Pancreas (tissue), 10 donors: ENCODE measurements at regions not wholly inside any gene's neighbourhood (a gene's known extent, or its start where the extent isn't known, plus 50 kb on each side); places are given as distances from the start of the nearest gene placed in this dataset.

ENCODE experiments used
- ATAC-seq, 4 donors: fragments of 200-7000 bp; cut with Tn5 transposase; one replicate each; pipeline versions ENCODE4 v1.8.0 to v1.9.1; 2020; ENCODE audit warnings: mild to moderate bottlenecking in 4 of 4, moderate library complexity in 4 of 4
- DNase-seq, 6 donors: peaks; one replicate each; pipeline ENCODE4 v3.0.0-alpha.2; 2020
- FAIRE-seq: peaks from 2 replicates; lab custom pipeline; 2012; peaks lifted over from hg19 to GRCh38; lab: Jason Lieb, UNC
- H3K27ac ChIP-seq, 4 donors: fragments of 200-600 bp; sonication (generic); 1 replicate in 3 of 4; 2 replicates in 1 of 4; pipeline versions ENCODE4 v1.5.0 to v1.8.0; 2020
- H3K27me3 ChIP-seq, 4 donors: fragments of 200-600 bp; one replicate each; pipeline ENCODE4 v1.8.0; 2021
- H3K36me3 ChIP-seq, 3 donors: fragments of 200-600 bp; sonication (generic) in 1 of 3; one replicate each; pipeline versions ENCODE4 v1.5.0 to v1.8.0; 2020 to 2021
- H3K4me1 ChIP-seq, 3 donors: fragments of 200-600 bp; one replicate each; pipeline ENCODE4 v1.8.0; 2021
- H3K4me3 ChIP-seq, 4 donors: fragments of 200-600 bp; sonication (generic) in 2 of 4; one replicate each; pipeline versions ENCODE4 v1.5.0 to v1.8.0; 2020 to 2021
- H3K9me3 ChIP-seq, 4 donors: fragments of 200-600 bp; one replicate each; pipeline ENCODE4 v1.8.0; 2021
- CTCF ChIP-seq, 4 donors: fragments of 200-600 bp; sonication (generic) in 3 of 4; IDR thresholded peaks; one replicate each; pipeline versions ENCODE4 v1.5.0 to v1.8.0; 2021; ENCODE audit warnings: antibody characterized with exemption in 4 of 4
- WGBS, 2 donors: extraction: QIAGEN DNeasy Blood & Tissue Kit; methylation state at CpG; one replicate each; pipeline ENCODE4 v1.1.7; 2013; 5-methylcytosine and 5-hydroxymethylcytosine counted together
- intact Hi-C, 3 donors: fragments of 100-400 bp; cut with DNase I; formaldehyde crosslinking; loops; one replicate each; pipeline versions ENCODE4 v1.11.1 to v1.14.2; 2022
- donor health status: healthy with polysubstance abuse.
- donor health status: DM: no; HTN: no; CAD: no; lungs with moderate emphysema.
- donor health status: DM: no; HTN: no; CAD: no.
- donor health status: control.
- donor health status: control.
- donor health status: Bipolar disorder and iron deficiency.
- donor health status: DM: yes; HTN: yes; CAD: no.
- donor health status: DM: no; HTN: no; CAD: no.
- donor health status: DM: no; HTN: no; CAD: no.
- donor health status: DM: yes; HTN: yes; CAD: no.

- DNase-seq (no peak), FAIRE-seq (no peak), ATAC-seq (no peak)
- 63 to 65% methylated on average over 6 of the region's 6 CpGs for WGBS, 2 donors
- Histone ChIP-seq H3K4me1 (no peaks in the 10 kb centered on the region), H3K9me3 (no peaks in the 10 kb centered on the region), H3K27ac (no peak overlapping the region), H3K36me3 (no peaks in the 10 kb centered on the region), H3K4me3 (no peak overlapping the region), H3K27me3 (no peaks in the 10 kb centered on the region)
- intact Hi-C loops = no loop called here
- TF ChIP-seq CTCF (IDR thresholded peaks at IDR 0.05) = no peak
These were observed 598.4 kb upstream of the ZNF717 start for GRCh38 chr3:76383781-76384180.

DNA sequence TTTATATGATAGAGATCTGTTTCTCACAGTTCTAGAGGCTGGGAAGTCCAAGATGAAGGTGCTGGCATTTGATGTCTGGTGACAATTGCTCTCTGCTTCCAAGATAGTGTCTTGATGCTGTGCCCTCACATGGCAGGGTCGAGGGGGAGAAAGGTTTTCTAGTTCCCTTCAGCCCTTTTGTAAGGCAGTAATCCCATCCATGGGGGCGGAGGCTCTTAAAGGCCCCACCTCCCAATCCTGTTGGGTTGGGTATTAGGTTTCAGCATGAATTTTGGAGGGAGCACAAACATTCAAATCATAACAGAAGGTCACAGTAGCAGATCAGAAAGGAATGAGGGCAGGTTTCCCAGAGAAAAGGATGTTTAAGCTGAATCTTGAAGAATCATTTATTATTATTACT, 601.7 kb upstream of the ZNF717 start:
- Histone ChIP-seq H3K27ac (no peak overlapping the region), H3K36me3 (no peaks in the 10 kb centered on the region), H3K4me3 (no peak overlapping the region), H3K9me3 (no peaks in the 10 kb centered on the region), H3K4me1 (no peaks in the 10 kb centered on the region), H3K27me3 (no peaks in the 10 kb centered on the region)
- TF ChIP-seq CTCF (IDR thresholded peaks at IDR 0.05) = no peak
- no peak for ATAC-seq
- 57 to 65% methylated on average over 2 of the region's 2 CpGs for WGBS, 2 donors
- DNase-seq = no peak
- FAIRE-seq = no peak
- intact Hi-C loops = no loop called here

- Histone ChIP-seq H3K27ac (no peak overlapping the region), H3K4me1 (no peaks in the 10 kb centered on the region), H3K27me3 (no peaks in the 10 kb centered on the region), H3K4me3 (no peak overlapping the region), H3K9me3 (no peaks in the 10 kb centered on the region), H3K36me3 (no peaks in the 10 kb centered on the region)
- no peak for ATAC-seq
- TF ChIP-seq CTCF (IDR thresholded peaks at IDR 0.05) = no peak
- FAIRE-seq = no peak
- intact Hi-C loops = no loop called here
- 47 to 55% methylated on average over 1 of the region's 1 CpG for WGBS, 2 donors
- no peak for DNase-seq
These were observed 614.8 kb upstream of the ZNF717 start for GRCh38 chr3:76400141-76400540.

DNA sequence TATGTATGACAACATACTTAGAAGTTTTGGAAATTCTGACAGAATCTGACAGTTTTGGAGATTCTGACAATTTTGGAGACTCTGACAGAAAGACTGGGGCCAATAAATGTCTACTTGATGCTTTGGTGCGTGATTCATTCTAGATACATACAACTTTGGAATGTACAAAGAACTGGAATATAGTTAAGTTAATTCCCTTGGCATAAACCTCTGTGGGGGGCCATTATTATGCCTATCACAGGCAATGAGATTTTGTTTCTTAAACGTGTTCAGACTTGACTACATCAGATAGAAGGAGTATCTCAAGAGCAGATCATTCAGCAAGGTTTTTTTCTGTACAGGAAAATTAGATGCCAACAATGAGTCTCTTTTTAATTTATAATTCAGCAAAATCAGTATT, 617.6 kb upstream of the ZNF717 start:
- WGBS, 2 donors = 36 to 43% methylated on average over 2 of the region's 2 CpGs
- DNase-seq (no peak), FAIRE-seq (no peak), ATAC-seq (no peak)
- Histone ChIP-seq H3K4me1 (no peaks in the 10 kb centered on the region), H3K27me3 (no peaks in the 10 kb centered on the region), H3K27ac (no peak overlapping the region), H3K4me3 (no peak overlapping the region), H3K36me3 (no peaks in the 10 kb centered on the region), H3K9me3 (no peaks in the 10 kb centered on the region)
- intact Hi-C loops = no loop called here
- TF ChIP-seq CTCF (IDR thresholded peaks at IDR 0.05) = no peak

DNA sequence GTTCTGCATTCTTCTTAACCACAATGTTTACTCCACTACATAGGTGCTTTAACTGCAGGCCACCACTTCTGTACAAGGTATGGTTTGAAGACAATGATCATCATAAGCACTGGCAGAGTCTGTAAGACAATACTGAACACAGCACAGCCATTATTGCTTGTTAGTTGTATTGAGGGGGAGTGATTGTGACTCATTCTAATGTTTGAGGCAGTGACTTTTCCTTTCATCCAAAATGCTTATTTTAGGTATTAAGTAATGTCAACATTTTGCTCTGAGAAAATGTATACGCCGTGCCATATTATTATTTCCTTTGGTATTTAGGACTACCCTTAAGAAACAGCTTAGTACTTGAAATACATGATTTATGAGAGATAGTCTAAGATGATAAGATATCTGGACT, 618.2 kb upstream of the ZNF717 start:
- ATAC-seq (no peak), FAIRE-seq (no peak), DNase-seq (no peak)
- intact Hi-C loops = no loop called here
- TF ChIP-seq CTCF (IDR thresholded peaks at IDR 0.05) = no peak
- H3K9me3 ChIP-seq = no peaks in the 10 kb centered on the region
- H3K27ac ChIP-seq = no peak overlapping the region
- no peaks in the 10 kb centered on the region for H3K36me3 ChIP-seq
- WGBS, 2 donors = 41 to 57% methylated on average over 2 of the region's 2 CpGs
- no peak overlapping the region for H3K4me3 ChIP-seq
- no peaks in the 10 kb centered on the region for H3K4me1 ChIP-seq
- H3K27me3 ChIP-seq = no peaks in the 10 kb centered on the region
